A549 (cell line): ENCODE measurements at regions not wholly inside any gene's neighbourhood (a gene's known extent, or its start where the extent isn't known, plus 50 kb on each side); places are given as distances from the start of the nearest gene placed in this dataset.

Source experiments
- ATAC-seq, 2 experiments: fragments of 200-7000 bp in 1 of 2; fragments of >200 bp in 1 of 2; cut with Nextera tagmentation in 1 of 2; cut with Tn5 transposase in 1 of 2; 3 replicates each; pipeline versions ENCODE4 v1.8.0 to v1.9.1; 2018 to 2020; ENCODE audit warnings: mild to moderate bottlenecking in 1 of 2, moderate library complexity in 1 of 2
- CTCF ChIA-PET: fragments of 300-600 bp; sonication (Branson Sonifier 250); formaldehyde crosslinking; extraction: SDS; loops from one replicate; lab custom pipeline; 2021; ENCODE audit warnings: antibody characterized with exemption, inconsistent platforms; lab: Yijun Ruan, JAX
- POLR2A ChIA-PET: fragments of 350-600 bp; formaldehyde crosslinking; extraction: SDS; loops from one replicate; lab custom pipeline; 2021; ENCODE audit warnings: antibody characterized with exemption, inconsistent platforms; lab: Yijun Ruan, JAX
- DNase-seq, 2 experiments: peaks; one replicate each; pipeline versions ENCODE4 v3.0.0 to v3.0.0-alpha.2; 2011 to 2016; ENCODE audit warnings: low read depth in 1 of 2, low spot score in 1 of 2
- FAIRE-seq: peaks from 2 replicates; lab custom pipeline; 2011; peaks lifted over from hg19 to GRCh38; lab: Jason Lieb, UNC
- H3K27ac ChIP-seq, 2 experiments: fragments of >200 bp; sonication (Bioruptor Twin); formaldehyde crosslinking; 3 replicates each; pipeline ENCODE4 v1.5.1; 2016 to 2017
- H3K4me1 ChIP-seq: fragments of >200 bp; sonication (Bioruptor Twin); formaldehyde crosslinking; 3 replicates; pipeline ENCODE4 v1.6.1; 2016
- H3K4me2 ChIP-seq: fragments of >200 bp; sonication (Bioruptor Twin); formaldehyde crosslinking; 3 replicates; pipeline ENCODE4 v1.6.1; 2016
- H3K4me3 ChIP-seq: fragments of >200 bp; sonication (Bioruptor Twin); formaldehyde crosslinking; 3 replicates; pipeline ENCODE4 v1.5.1; 2016
- H3K9me3 ChIP-seq: fragments of >200 bp; sonication (Bioruptor Twin); formaldehyde crosslinking; 3 replicates; pipeline ENCODE4 v1.6.1; 2016
- CBX8 ChIP-seq: fragments of 200-600 bp; sonication (generic); IDR thresholded peaks from 2 replicates; pipeline ENCODE4 v1.6.1; 2016
- CEBPB ChIP-seq, 2 experiments: fragments of >200 bp in 1 of 2; sonication (Bioruptor Twin) in 1 of 2; formaldehyde crosslinking in 1 of 2; IDR thresholded peaks; 2 replicates each; pipeline ENCODE4 v1.6.1; 2012 to 2016
- EHF ChIP-seq: fragments of 250-450 bp; sonication (Bioruptor Pico); IDR thresholded peaks from 2 replicates; pipeline ENCODE4 v1.5.0; 2020; ENCODE audit warnings: mild to moderate bottlenecking
- EHMT2 ChIP-seq: fragments of 200-600 bp; sonication (generic); IDR thresholded peaks from 2 replicates; pipeline ENCODE4 v1.6.1; 2016; ENCODE audit warnings: antibody characterized with exemption, low read depth, mild to moderate bottlenecking, moderate library complexity
- FOSB ChIP-seq: fragments of 250-450 bp; sonication (Bioruptor Pico); IDR thresholded peaks from 2 replicates; pipeline ENCODE4 v1.5.0; 2020; ENCODE audit warnings: mild to moderate bottlenecking, moderate library complexity
- FOSL2 ChIP-seq, 2 experiments: fragments of 450-650 bp in 1 of 2; fragments of >200 bp in 1 of 2; sonication (Bioruptor Twin) in 1 of 2; formaldehyde crosslinking; IDR thresholded peaks; 2 replicates each; pipeline versions ENCODE4 v1.5.0 to v1.6.1; 2016 to 2020; ENCODE audit warnings: mild to moderate bottlenecking in 1 of 2, moderate library complexity in 1 of 2
- FOXS1 ChIP-seq: fragments of 250-450 bp; sonication (Bioruptor Pico); IDR thresholded peaks from 2 replicates; pipeline ENCODE4 v1.5.0; 2020; ENCODE audit warnings: mild to moderate bottlenecking, moderate library complexity
- HDAC2 ChIP-seq: fragments of 200-600 bp; sonication (generic); IDR thresholded peaks from 2 replicates; pipeline ENCODE4 v1.6.1; 2016
- HOXA7 ChIP-seq: fragments of 250-450 bp; sonication (Bioruptor Pico); IDR thresholded peaks from 2 replicates; pipeline ENCODE4 v1.5.0; 2020; ENCODE audit warnings: mild to moderate bottlenecking, moderate library complexity
- HOXB13 ChIP-seq: fragments of 250-450 bp; sonication (Bioruptor Pico); IDR thresholded peaks from 2 replicates; pipeline ENCODE4 v1.5.0; 2020; ENCODE audit warnings: low read depth, mild to moderate bottlenecking, moderate library complexity
- HOXB5 ChIP-seq: fragments of 250-450 bp; sonication (Bioruptor Pico); IDR thresholded peaks from 2 replicates; pipeline ENCODE4 v1.5.0; 2020; ENCODE audit warnings: mild to moderate bottlenecking, moderate library complexity
- JUNB ChIP-seq: fragments of >200 bp; sonication (Bioruptor Twin); formaldehyde crosslinking; IDR thresholded peaks from 2 replicates; pipeline ENCODE4 v1.6.1; 2016
- KDM5A ChIP-seq: fragments of 200-600 bp; sonication (generic); IDR thresholded peaks from 2 replicates; pipeline ENCODE4 v1.6.1; 2016; ENCODE audit warnings: antibody characterized with exemption, mild to moderate bottlenecking
- MAFK ChIP-seq: fragments of 450-650 bp; IDR thresholded peaks from 2 replicates; pipeline ENCODE4 v1.6.1; 2014; ENCODE audit not compliant: partially characterized antibody
- MAZ ChIP-seq: fragments of 150-350 bp; IDR thresholded peaks from 2 replicates; pipeline ENCODE4 v1.6.1; 2014; ENCODE audit warnings: antibody characterized with exemption, low read depth, low read length, borderline replicate concordance
- PHF8 ChIP-seq: fragments of 200-600 bp; sonication (generic); IDR thresholded peaks from 2 replicates; pipeline ENCODE4 v1.6.1; 2016; ENCODE audit warnings: low read depth, mild to moderate bottlenecking, antibody characterized with exemption, moderate library complexity, borderline replicate concordance
- POLR2A ChIP-seq: IDR thresholded peaks from 2 replicates; pipeline ENCODE4 v1.6.1; 2012; ENCODE audit warnings: mild to moderate bottlenecking, low read length
- RAD21 ChIP-seq, 2 experiments: fragments of >200 bp in 1 of 2; sonication (Bioruptor Twin) in 1 of 2; formaldehyde crosslinking in 1 of 2; IDR thresholded peaks in 1 of 2; conservative IDR thresholded peaks in 1 of 2; 2 replicates in 1 of 2; 3 replicates in 1 of 2; pipeline ENCODE4 v1.6.1; 2012 to 2018; ENCODE audit warnings: inconsistent platforms in 1 of 2
- REST ChIP-seq: fragments of 200-600 bp; sonication (generic); IDR thresholded peaks from 2 replicates; pipeline ENCODE4 v1.6.1; 2016; ENCODE audit warnings: antibody characterized with exemption, mild to moderate bottlenecking, moderate library complexity
- RNF2 ChIP-seq: fragments of 200-600 bp; sonication (generic); IDR thresholded peaks from 2 replicates; pipeline ENCODE4 v1.6.1; 2016; ENCODE audit warnings: low read depth, mild to moderate bottlenecking, antibody characterized with exemption, moderate library complexity, borderline replicate concordance
- SMC3 ChIP-seq: fragments of >200 bp; sonication (Bioruptor Twin); formaldehyde crosslinking; IDR thresholded peaks from 3 replicates; pipeline ENCODE4 v1.6.1; 2018; ENCODE audit warnings: inconsistent platforms
- TFCP2L1 ChIP-seq: fragments of 250-450 bp; sonication (Bioruptor Pico); IDR thresholded peaks from 2 replicates; pipeline ENCODE4 v1.5.0; 2021; ENCODE audit warnings: mild to moderate bottlenecking
- ZNF302 ChIP-seq: fragments of 250-450 bp; sonication (Bioruptor Pico); IDR thresholded peaks from 2 replicates; pipeline ENCODE4 v1.9.0; 2021; ENCODE audit warnings: inconsistent platforms, mild to moderate bottlenecking, moderate library complexity
- WGBS: methylation state at CpG from one replicate; pipeline ENCODE4 v1.1.6; 2017; ENCODE audit errors: missing lambda C conversion rate; 5-methylcytosine and 5-hydroxymethylcytosine counted together
- TF ChIP-seq, protein P1 (sequence below): IDR thresholded peaks from 2 replicates; pipeline ENCODE4 v1.6.1; 2012; ENCODE audit warnings: low read depth, borderline replicate concordance
- TF ChIP-seq, protein P2 (sequence below): IDR thresholded peaks from 2 replicates; pipeline ENCODE4 v1.6.1; 2012

GRCh38 chr16:82506692-82507670 lies 119.8 kb upstream of the CDH13 start:
- ChIA-PET CTCF (no interaction called here), POLR2A (no interaction called here)
- ATAC-seq (no peak), DNase-seq (no peak), FAIRE-seq (no peak)
- H3K4me1 ChIP-seq: no peaks in the 10 kb centered on the region
- WGBS: 35% methylated on average over 19 of the region's 19 CpGs
- H3K9me3 ChIP-seq: no peaks in the 10 kb centered on the region
- no peak overlapping the region for H3K4me3 ChIP-seq
- TF ChIP-seq EHMT2 (no peak), PHF8 (no peak), POLR2A (no peak), RAD21 (conservative IDR thresholded peaks at IDR 0.05 in 1 of 2, IDR thresholded peaks at IDR 0.05 in 1 of 2) (no peak), CEBPB (IDR thresholded peaks at IDR 0.05) (no peak), HOXB5 (CRISPR knock-in tag) (no peak), FOSB (CRISPR knock-in tag) (no peak), HOXA7 (CRISPR knock-in tag) (no peak), RNF2 (no peak), TFCP2L1 (no peak), MAZ (no peak), HOXB13 (CRISPR knock-in tag) (no peak), EHF (CRISPR knock-in tag) (no peak), ZNF302 (CRISPR knock-in tag) (no peak)
- TF ChIP-seq, protein P1, sequence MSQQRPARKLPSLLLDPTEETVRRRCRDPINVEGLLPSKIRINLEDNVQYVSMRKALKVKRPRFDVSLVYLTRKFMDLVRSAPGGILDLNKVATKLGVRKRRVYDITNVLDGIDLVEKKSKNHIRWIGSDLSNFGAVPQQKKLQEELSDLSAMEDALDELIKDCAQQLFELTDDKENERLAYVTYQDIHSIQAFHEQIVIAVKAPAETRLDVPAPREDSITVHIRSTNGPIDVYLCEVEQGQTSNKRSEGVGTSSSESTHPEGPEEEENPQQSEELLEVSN: no peak
- H3K27ac ChIP-seq: no peak overlapping the region
- H3K4me2 ChIP-seq: no peak overlapping the region

DNA sequence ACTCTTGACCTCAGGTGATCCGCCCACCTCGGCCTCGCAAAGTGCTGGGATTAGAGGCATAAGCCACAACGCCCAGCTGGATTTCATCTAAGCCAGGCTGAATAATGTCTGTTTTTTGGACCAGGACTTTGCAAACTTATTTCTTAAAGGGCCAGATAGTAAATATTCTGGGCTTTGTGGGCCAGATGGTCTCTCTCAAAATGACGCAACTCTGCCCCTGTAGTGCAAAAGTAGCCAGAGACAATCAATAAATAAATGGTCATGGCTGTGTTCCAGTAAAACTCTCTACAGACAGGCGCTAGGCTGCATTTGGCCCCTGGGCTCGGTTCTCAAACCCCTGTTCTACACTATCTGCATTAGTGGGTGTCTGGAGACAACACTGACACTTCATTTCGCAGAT lies 121.9 kb upstream of the CDH13 start:
- ChIA-PET POLR2A (no interaction called here), CTCF (interaction anchor here (1.0 kb wide), 1 partner anchor 242 kb away, joined by 3 read pairs; no protein-coding TSS in a partner anchor)
- ATAC-seq: no peak

More for the DNA sequence above, 121.9 kb upstream of the CDH13 start:
- no peak overlapping the region for H3K27ac ChIP-seq
- H3K4me1 ChIP-seq: no peaks in the 10 kb centered on the region
- no peak overlapping the region for H3K4me3 ChIP-seq
- WGBS: 3% methylated on average over 8 of the region's 8 CpGs
- no peaks in the 10 kb centered on the region for H3K9me3 ChIP-seq
- no peak overlapping the region for H3K4me2 ChIP-seq
- no peak for FAIRE-seq
- TF ChIP-seq FOXS1 (CRISPR knock-in tag) (no peak), ZNF302 (CRISPR knock-in tag) (no peak), HDAC2 (no peak), JUNB (no peak), MAFK (no peak), EHMT2 (no peak), FOSL2 (IDR thresholded peaks at IDR 0.05) (no peak), FOSL2 (CRISPR knock-in tag; IDR thresholded peaks at IDR 0.05) (no peak), KDM5A (no peak), SMC3 (no peak), CBX8 (no peak), REST (no peak)
- TF ChIP-seq, protein P2, sequence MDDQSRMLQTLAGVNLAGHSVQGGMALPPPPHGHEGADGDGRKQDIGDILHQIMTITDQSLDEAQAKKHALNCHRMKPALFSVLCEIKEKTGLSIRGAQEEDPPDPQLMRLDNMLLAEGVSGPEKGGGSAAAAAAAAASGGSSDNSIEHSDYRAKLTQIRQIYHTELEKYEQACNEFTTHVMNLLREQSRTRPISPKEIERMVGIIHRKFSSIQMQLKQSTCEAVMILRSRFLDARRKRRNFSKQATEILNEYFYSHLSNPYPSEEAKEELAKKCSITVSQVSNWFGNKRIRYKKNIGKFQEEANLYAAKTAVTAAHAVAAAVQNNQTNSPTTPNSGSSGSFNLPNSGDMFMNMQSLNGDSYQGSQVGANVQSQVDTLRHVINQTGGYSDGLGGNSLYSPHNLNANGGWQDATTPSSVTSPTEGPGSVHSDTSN: no peak
- TF ChIP-seq, all 56 proteins: peak for 0
- DNase-seq: no peak
